Fibroblast of lung (primary cell): ENCODE measurements at regions not wholly inside any gene's neighbourhood (a gene's known extent, or its start where the extent isn't known, plus 50 kb on each side); places are given as distances from the start of the nearest gene placed in this dataset.

ENCODE experiments used
- EZH2 ChIP-seq: IDR thresholded peaks from 2 replicates; pipeline ENCODE4 v1.5.1; 2012; ENCODE audit warnings: low read length, control low read depth, mild to moderate bottlenecking; ENCODE audit errors: missing control alignments
- TF ChIP-seq, protein P1 (sequence below), 2 donors: IDR thresholded peaks in 1 of 2; conservative IDR thresholded peaks in 1 of 2; 1 replicate in 1 of 2; 2 replicates in 1 of 2; pipeline ENCODE4 v1.5.1; 2011 to 2012; ENCODE audit warnings: low read length in 2 of 2, control low read depth in 1 of 2, inconsistent platforms in 1 of 2, low read depth in 1 of 2, mild to moderate bottlenecking in 1 of 2

DNA sequence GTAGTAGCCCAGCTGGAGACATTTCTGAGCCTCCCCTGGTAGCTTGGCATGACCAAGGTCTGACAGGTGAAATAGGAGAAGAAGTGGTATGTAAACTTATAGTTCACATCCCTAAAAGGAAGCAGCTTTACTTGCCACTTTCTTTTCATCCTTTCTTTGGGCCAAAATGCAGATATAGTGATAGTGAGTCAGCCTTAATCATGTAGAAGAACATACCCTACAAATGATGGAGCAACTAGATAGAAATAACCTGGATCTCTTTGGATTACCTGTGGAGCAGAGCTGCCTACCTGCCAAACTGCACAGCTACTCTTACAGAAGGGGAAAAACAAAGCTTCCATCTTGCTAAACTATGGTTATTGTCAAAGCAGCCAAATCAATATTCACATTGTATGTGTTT is 106.7 kb upstream of the LCORL start:
- TF ChIP-seq, protein P1, sequence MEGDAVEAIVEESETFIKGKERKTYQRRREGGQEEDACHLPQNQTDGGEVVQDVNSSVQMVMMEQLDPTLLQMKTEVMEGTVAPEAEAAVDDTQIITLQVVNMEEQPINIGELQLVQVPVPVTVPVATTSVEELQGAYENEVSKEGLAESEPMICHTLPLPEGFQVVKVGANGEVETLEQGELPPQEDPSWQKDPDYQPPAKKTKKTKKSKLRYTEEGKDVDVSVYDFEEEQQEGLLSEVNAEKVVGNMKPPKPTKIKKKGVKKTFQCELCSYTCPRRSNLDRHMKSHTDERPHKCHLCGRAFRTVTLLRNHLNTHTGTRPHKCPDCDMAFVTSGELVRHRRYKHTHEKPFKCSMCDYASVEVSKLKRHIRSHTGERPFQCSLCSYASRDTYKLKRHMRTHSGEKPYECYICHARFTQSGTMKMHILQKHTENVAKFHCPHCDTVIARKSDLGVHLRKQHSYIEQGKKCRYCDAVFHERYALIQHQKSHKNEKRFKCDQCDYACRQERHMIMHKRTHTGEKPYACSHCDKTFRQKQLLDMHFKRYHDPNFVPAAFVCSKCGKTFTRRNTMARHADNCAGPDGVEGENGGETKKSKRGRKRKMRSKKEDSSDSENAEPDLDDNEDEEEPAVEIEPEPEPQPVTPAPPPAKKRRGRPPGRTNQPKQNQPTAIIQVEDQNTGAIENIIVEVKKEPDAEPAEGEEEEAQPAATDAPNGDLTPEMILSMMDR (conservative IDR thresholded peaks at IDR 0.05 in 1 of 2, IDR thresholded peaks at IDR 0.05 in 1 of 2; ENCODE audit: low read depth in 1 of 2, low read length in 2 of 2), result no peak
- TF ChIP-seq EZH2, result no peak
